Heart left ventricle (tissue), 13 donors: ENCODE measurements at regions not wholly inside any gene's neighbourhood (a gene's known extent, or its start where the extent isn't known, plus 50 kb on each side); places are given as distances from the start of the nearest gene placed in this dataset.

ENCODE experiments used
- CTCF ChIP-seq, 12 donors: fragments of 200-600 bp; sonication (generic) in 4 of 12; IDR thresholded peaks; one replicate each; pipeline versions ENCODE4 v1.5.0 to v1.8.0; 2018 to 2022; ENCODE audit warnings: antibody characterized with exemption in 12 of 12, mild to moderate bottlenecking in 5 of 12
- POLR2A ChIP-seq, 2 donors: fragments of 450-650 bp; IDR thresholded peaks; one replicate each; pipeline ENCODE4 v1.6.1; 2017; ENCODE audit warnings: antibody characterized with exemption in 2 of 2, mild to moderate bottlenecking in 2 of 2, moderate library complexity in 2 of 2
- donor health status: ischemic (EF 13 %, LVEDD 7.1; RV severe dilation, severe dysfunction).
- donor health status: DM: no; HTN: yes; CAD: no.
- donor health status: DM: no; HTN: no; CAD: no.
- donor health status: ischemic (EF 25% LVEDD 6.9; RV normal size, moderate dysfunction).
- donor health status: ischemic (EF 25% LVEDD 5.7; RV mildly dilated, moderate dysfunction).
- donor health status: ischemic (EF 35%, LVEDD 5.7; RV mildly dilated, moderate dysfunction).
- donor health status: nonischemic (EF 11% LVEDD 7.7; RV severe dilation, severe dysfunction).
- donor health status: DM: yes; HTN: yes; CAD: no.
- donor health status: PGD.
- donor health status: ischemic (EF 29% LVEDD 5.4; RV normal size, mild dysfunction).
- donor health status: nonischemic (EF 23%, LVEDD 6.1; RV moderate dilation, normal function).

DNA sequence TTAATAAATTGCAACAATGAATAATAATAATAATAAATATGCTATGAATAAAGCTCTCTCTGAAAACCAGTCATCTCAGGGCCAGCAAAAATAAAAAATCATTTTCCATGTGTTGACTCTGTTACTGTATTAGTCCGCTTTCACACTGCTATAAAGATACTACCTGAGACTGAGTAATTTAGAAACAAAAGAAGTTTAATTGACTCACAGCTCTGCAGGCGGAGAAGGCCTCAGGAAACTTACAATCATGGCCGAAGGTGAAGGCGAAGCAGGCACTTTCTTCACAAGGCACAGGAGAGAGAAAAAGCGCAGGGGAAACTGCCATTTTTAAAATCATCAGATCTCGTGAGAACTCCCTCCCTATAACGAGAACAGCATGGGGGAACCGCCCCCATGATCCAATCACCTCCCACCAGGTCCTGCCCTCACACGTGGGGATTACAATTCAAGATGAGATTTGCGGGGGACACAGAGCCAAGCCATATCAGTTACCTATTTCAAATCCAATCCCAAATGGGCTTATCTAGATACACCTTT, 224.1 kb downstream of the IGSF11 start:
- TF ChIP-seq CTCF (IDR thresholded peaks at IDR 0.05): no peak
- no peak for TF ChIP-seq POLR2A (IDR thresholded peaks at IDR 0.05)
